ENCODE measurements at regions not wholly inside any gene's neighbourhood (a gene's known extent, or its start where the extent isn't known, plus 50 kb on each side); places are given as distances from the start of the nearest gene placed in this dataset.

GRCh38 chr13:80140685-80141084 is 200.2 kb downstream of the SPRY2 start:
- H3K4me1 Mint-ChIP-seq (ENCODE audit: low read depth), result peaks cover 26% of the 10 kb centered on the region
- H3K27ac Mint-ChIP-seq, result no peak overlapping the region
- no peaks in the 10 kb centered on the region for H3K9me3 Mint-ChIP-seq
- no peak for TF ChIP-seq CTCF (IDR thresholded peaks at IDR 0.05)
- DNase-seq, result no peak
- no peaks in the 10 kb centered on the region; the same call in 1 of the 2 replicates for H3K27me3 Mint-ChIP-seq (ENCODE audit: insufficient read depth)
- H3K4me3 Mint-ChIP-seq, result no peak overlapping the region
- no peaks in the 10 kb centered on the region for H3K36me3 Mint-ChIP-seq (ENCODE audit: low read depth)

- DNase-seq, result no peak
- no peaks in the 10 kb centered on the region for H3K9me3 Mint-ChIP-seq
- H3K36me3 Mint-ChIP-seq (ENCODE audit: low read depth), result no peaks in the 10 kb centered on the region
- no peak for TF ChIP-seq CTCF (IDR thresholded peaks at IDR 0.05)
- no peak overlapping the region for H3K27ac Mint-ChIP-seq
- no peaks in the 10 kb centered on the region; the same call in 1 of the 2 replicates for H3K27me3 Mint-ChIP-seq (ENCODE audit: insufficient read depth)
- H3K4me1 Mint-ChIP-seq (ENCODE audit: low read depth), result peaks cover 26% of the 10 kb centered on the region
- H3K4me3 Mint-ChIP-seq, result no peak overlapping the region
These were observed 201.7 kb downstream of the SPRY2 start for GRCh38 chr13:80139196-80139595.

GRCh38 chr13:80137994-80138393 is 202.9 kb downstream of the SPRY2 start:
- no peak for TF ChIP-seq CTCF (IDR thresholded peaks at IDR 0.05)
- Mint-ChIP-seq H3K27me3 (ENCODE audit: insufficient read depth) (no peaks in the 10 kb centered on the region; the same call in 1 of the 2 replicates), H3K4me1 (ENCODE audit: low read depth) (peaks cover 38% of the 10 kb centered on the region), H3K4me3 (no peak overlapping the region), H3K36me3 (ENCODE audit: low read depth) (no peaks in the 10 kb centered on the region), H3K9me3 (no peaks in the 10 kb centered on the region), H3K27ac (no peak overlapping the region)
- no peak for DNase-seq

GRCh38 chr13:80134346-80134745 is 206.6 kb downstream of the SPRY2 start:
- Mint-ChIP-seq H3K4me3 (no peak overlapping the region), H3K27me3 (ENCODE audit: insufficient read depth) (no peaks in the 10 kb centered on the region; the same call in 1 of the 2 replicates), H3K4me1 (ENCODE audit: low read depth) (peaks cover 47% of the 10 kb centered on the region), H3K27ac (no peak overlapping the region), H3K9me3 (no peaks in the 10 kb centered on the region), H3K36me3 (ENCODE audit: low read depth) (no peaks in the 10 kb centered on the region)
- DNase-seq, result no peak
- TF ChIP-seq CTCF (IDR thresholded peaks at IDR 0.05), result no peak

- Mint-ChIP-seq H3K9me3 (no peaks in the 10 kb centered on the region), H3K4me3 (no peak overlapping the region), H3K27ac (no peak overlapping the region; the same call in 1 of the 2 replicates), H3K4me1 (ENCODE audit: low read depth) (peaks cover 47% of the 10 kb centered on the region), H3K27me3 (ENCODE audit: insufficient read depth) (no peaks in the 10 kb centered on the region; the same call in 1 of the 2 replicates), H3K36me3 (ENCODE audit: low read depth) (no peaks in the 10 kb centered on the region)
- no peak for TF ChIP-seq CTCF (IDR thresholded peaks at IDR 0.05)
- DNase-seq, result no peak
These were observed 207.2 kb downstream of the SPRY2 start for GRCh38 chr13:80133631-80134261.

All from HFFc6 (cell line).